Ishikawa (cell line): ENCODE measurements at regions not wholly inside any gene's neighbourhood (a gene's known extent, or its start where the extent isn't known, plus 50 kb on each side); places are given as distances from the start of the nearest gene placed in this dataset.

Source experiments
- CEBPB ChIP-seq: IDR thresholded peaks from 2 replicates; pipeline ENCODE4 v1.6.1; 2012
- REST ChIP-seq: IDR thresholded peaks from 2 replicates; pipeline ENCODE4 v1.6.1; 2012; ENCODE audit warnings: low read depth, mild to moderate bottlenecking
- TAF1 ChIP-seq: IDR thresholded peaks from 2 replicates; pipeline ENCODE4 v1.6.1; 2012; ENCODE audit warnings: low read depth, mild to moderate bottlenecking

DNA sequence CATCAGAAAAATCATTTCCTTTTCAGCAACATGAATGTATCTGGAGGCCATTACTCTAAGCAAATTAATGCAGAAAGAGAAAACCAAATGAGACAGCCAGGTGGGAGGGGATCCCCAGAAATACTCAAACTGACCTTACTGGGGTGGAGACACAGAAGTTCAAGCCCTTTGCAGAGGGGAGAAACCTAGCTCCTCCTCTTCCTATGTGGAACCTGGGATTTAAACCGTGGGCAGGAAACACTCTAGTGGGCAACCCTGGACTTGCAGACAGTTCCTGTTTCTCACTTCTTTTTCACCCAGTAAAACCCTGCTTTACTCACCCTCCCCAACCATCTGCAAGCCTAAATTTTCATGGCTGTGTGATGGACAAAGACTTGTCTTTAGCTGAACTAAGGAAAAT lies 61.3 kb downstream of the SLITRK6 start:
- TF ChIP-seq TAF1 (no peak), CEBPB (no peak), REST (no peak)
